ENCODE measurements at regions not wholly inside any gene's neighbourhood (a gene's known extent, or its start where the extent isn't known, plus 50 kb on each side); places are given as distances from the start of the nearest gene placed in this dataset.

- Mint-ChIP-seq H3K27ac (no peak overlapping the region), H3K9me3 (no peaks in the 10 kb centered on the region), H3K4me3 (no peak overlapping the region), H3K4me1 (no peaks in the 10 kb centered on the region), H3K36me3 (ENCODE audit: low read depth) (no peaks in the 10 kb centered on the region), H3K27me3 (no peaks in the 10 kb centered on the region)
- ChIA-PET CTCF (no interaction called here), POLR2A (no interaction called here)
- ATAC-seq (ENCODE audit: low read depth) (no peak), DNase-seq (no peak)
- intact Hi-C loops (cut with micrococcal nuclease): no loop called here
- TF ChIP-seq CTCF (IDR thresholded peaks at IDR 0.05): no peak
Observed at GRCh38 chr2:192570788-192571187, 376.1 kb upstream of the TMEFF2 start.

- ChIA-PET POLR2A (no interaction called here), CTCF (no interaction called here)
- no peak for TF ChIP-seq CTCF (IDR thresholded peaks at IDR 0.05)
- Mint-ChIP-seq H3K27ac (no peak overlapping the region), H3K27me3 (no peaks in the 10 kb centered on the region), H3K36me3 (ENCODE audit: low read depth) (no peaks in the 10 kb centered on the region), H3K9me3 (no peaks in the 10 kb centered on the region), H3K4me1 (no peaks in the 10 kb centered on the region), H3K4me3 (no peak overlapping the region)
- no peak for DNase-seq
- no peak for ATAC-seq (ENCODE audit: low read depth)
- intact Hi-C loops (cut with micrococcal nuclease): no loop called here
Observed at GRCh38 chr2:192566863-192567262, 372.1 kb upstream of the TMEFF2 start.

DNA sequence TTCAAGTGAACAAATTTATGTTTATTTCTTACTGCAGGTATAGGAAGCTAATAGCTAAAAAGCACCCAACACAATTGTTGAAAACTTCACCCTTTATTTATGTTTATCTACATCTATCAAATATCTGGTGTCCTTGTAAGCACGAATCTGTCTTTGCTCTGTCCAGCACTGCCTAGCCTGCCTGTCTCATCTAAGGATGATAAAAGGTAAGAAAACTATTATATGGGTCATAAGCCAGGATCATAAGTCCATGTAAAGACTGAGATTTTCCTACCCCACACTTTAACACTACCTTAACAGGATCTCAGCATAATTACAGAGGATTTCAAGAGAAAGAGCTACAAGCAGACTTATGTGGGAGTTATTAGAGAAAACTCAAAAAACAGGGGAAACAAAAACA is 365.6 kb upstream of the TMEFF2 start:
- Mint-ChIP-seq H3K36me3 (ENCODE audit: low read depth) (no peaks in the 10 kb centered on the region), H3K27ac (no peak overlapping the region), H3K4me1 (no peaks in the 10 kb centered on the region), H3K27me3 (no peaks in the 10 kb centered on the region), H3K4me3 (no peak overlapping the region), H3K9me3 (no peaks in the 10 kb centered on the region)
- TF ChIP-seq CTCF (IDR thresholded peaks at IDR 0.05): no peak
- ChIA-PET CTCF (no interaction called here), POLR2A (no interaction called here)
- intact Hi-C loops (cut with micrococcal nuclease): no loop called here
- ATAC-seq (ENCODE audit: low read depth): no peak
- DNase-seq: no peak

GRCh38 chr2:192559587-192559986 is 364.9 kb upstream of the TMEFF2 start:
- Mint-ChIP-seq H3K4me1 (no peaks in the 10 kb centered on the region), H3K27ac (no peak overlapping the region), H3K27me3 (no peaks in the 10 kb centered on the region), H3K9me3 (no peaks in the 10 kb centered on the region), H3K36me3 (ENCODE audit: low read depth) (no peaks in the 10 kb centered on the region), H3K4me3 (no peak overlapping the region)
- ChIA-PET POLR2A (no interaction called here), CTCF (no interaction called here)
- intact Hi-C loops (cut with micrococcal nuclease): no loop called here
- DNase-seq (no peak), ATAC-seq (ENCODE audit: low read depth) (no peak)
- no peak for TF ChIP-seq CTCF (IDR thresholded peaks at IDR 0.05)

GRCh38 chr2:192558637-192559036 is 363.9 kb upstream of the TMEFF2 start:
- Mint-ChIP-seq H3K4me3 (no peak overlapping the region), H3K27ac (no peak overlapping the region), H3K27me3 (no peaks in the 10 kb centered on the region), H3K36me3 (ENCODE audit: low read depth) (no peaks in the 10 kb centered on the region), H3K4me1 (no peaks in the 10 kb centered on the region), H3K9me3 (no peaks in the 10 kb centered on the region)
- no peak for TF ChIP-seq CTCF (IDR thresholded peaks at IDR 0.05)
- ATAC-seq (ENCODE audit: low read depth) (no peak), DNase-seq (no peak)
- ChIA-PET POLR2A (no interaction called here), CTCF (no interaction called here)
- intact Hi-C loops (cut with micrococcal nuclease): no loop called here
